GM18858 (cell line): ENCODE measurements at regions not wholly inside any gene's neighbourhood (a gene's known extent, or its start where the extent isn't known, plus 50 kb on each side); places are given as distances from the start of the nearest gene placed in this dataset.
"Not testable (repeated sequence)": the region's sequence is repeated elsewhere in the genome, so short reads cannot be mapped to it uniquely, and the experiment has no call there.

Experiments
- ATAC-seq: cut with Tn5 transposase; IDR thresholded peaks from one replicate; pipeline ENCODE4 v1.9.1; 2021; ENCODE audit not compliant: unreplicated experiment

DNA sequence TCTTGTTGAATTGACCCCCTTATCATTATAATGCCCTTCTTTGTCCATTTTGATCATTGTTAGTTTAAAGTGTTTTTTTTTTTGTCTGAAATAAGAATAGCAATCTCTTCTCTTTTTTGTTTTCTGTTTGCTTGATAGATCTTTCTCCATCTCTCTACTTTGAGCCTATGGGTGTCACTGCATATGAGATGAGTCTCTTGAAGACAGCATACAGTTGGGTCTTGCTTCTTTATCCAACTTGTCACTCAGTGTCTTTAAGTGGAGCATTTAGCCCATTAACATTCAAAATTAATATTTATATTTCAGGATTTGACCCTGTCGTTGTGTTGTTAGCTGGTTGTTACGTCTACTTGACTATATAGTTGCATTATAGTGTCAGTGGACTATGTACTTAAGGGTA lies 135.4 kb downstream of the HMHB1 start:
- ATAC-seq, result no peak

DNA sequence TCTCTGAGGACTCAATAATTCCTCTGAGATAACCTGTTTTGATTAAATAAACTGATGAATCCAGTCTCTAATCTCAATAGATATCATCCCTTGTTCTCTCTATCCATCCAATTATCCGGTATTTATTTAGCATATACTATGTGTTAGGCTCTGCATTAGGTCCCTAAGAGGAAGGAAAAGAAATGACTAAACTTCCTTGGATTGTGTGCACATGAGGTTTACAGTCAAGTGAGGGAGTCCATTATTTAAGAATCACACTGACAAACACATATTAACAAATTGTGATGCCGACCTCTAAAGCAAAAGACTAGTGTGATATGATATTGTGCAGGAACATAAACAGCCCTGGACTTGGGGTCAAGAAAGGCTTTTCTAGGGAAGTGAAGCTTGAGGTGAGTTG lies 140.8 kb downstream of the HMHB1 start:
- ATAC-seq, result no peak

DNA sequence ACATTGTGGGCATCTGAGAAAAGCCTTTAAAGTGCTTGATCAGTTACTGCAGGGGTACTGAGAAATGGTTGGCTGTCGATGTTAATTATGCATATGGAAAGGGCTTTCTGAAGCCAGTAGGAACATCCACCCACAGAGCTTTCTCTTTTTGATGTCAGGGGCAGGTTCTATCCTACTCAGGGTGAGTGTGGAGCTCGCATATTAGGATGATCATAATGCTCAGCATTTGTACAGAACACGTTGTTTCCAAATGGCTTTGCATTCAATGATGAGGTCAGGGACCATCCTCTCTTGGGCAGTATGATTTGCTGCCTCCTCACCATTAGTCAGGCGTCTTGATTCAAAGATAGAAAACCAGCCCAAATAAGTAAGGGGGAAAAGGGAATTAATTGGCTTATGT lies 141.9 kb downstream of the HMHB1 start:
- ATAC-seq, result no peak

DNA sequence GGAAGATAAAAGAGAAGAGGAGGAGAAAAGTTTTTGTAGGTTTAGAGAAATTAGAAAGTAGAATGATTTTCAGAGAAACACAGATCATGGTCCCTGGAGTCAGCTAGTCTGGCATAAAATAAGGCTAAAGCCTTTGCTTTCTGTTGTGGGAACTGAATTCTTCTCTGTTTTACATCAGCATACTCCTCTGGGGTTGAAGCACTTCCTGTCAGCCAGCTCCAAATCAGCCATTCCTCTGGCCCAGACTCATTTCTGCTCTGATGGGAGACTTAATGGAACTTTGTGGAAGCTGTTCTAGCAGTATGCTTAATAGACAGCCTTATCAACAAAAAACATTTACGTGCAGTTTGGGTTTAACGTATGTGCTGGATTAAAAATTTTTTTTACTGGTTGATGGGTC lies 143.2 kb downstream of the HMHB1 start:
- no peak for ATAC-seq

DNA sequence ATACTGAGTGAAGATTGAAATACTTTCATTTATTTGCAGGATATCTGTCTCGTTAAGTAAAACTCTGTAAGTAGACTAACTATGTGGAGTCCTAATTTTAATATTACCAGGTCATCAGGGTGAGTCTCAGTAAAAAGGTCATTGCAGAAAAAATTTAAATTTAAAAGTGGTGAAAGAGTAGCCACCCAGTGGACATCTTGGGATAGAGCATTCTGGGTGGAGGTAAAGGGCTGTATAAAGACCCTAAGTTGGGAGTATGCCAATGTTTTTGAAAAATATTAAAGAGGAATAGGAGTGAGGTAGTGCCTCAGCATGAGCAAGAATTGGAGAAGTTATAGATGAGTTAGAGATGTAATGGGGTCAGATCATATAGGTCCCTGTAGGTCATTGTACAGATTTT lies 145.5 kb downstream of the HMHB1 start:
- ATAC-seq, result no peak

DNA sequence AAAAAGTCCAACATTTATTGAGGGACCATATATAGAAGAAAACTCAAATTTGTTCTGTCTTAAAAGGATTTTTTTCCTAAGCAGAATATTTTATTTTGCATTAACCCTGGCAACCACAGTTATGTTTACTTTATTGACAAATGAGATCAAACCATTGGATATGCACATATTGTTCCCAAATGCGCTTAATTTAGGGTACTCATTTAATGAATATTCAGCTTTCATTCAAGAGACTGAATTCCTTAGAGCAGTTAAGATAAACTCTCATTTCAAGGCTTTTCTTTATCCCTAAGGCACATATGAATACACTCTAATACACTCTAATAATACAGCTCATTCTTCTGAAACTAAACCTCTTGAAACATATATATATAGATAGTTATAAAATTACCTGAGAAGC lies 150.2 kb downstream of the HMHB1 start:
- no peak for ATAC-seq

DNA sequence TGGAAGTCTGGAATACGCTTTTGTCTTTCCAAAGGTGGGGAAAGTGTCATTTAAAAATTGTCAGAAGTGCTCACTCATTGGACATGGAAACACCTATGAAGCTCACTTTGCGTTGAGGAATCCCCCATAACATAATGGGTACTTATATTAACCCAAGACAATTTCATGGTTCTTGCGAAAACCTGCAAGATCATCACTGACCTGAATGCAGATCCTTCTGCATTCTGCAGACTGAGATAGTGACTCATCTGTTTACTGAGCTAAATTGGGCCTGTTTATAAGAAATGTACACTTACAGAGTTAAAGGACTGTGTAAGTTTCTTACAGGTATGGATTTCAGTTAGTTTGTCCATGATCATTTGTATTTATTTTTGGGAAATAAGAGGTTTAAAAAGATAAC lies 153.0 kb downstream of the HMHB1 start:
- ATAC-seq, result no peak

DNA sequence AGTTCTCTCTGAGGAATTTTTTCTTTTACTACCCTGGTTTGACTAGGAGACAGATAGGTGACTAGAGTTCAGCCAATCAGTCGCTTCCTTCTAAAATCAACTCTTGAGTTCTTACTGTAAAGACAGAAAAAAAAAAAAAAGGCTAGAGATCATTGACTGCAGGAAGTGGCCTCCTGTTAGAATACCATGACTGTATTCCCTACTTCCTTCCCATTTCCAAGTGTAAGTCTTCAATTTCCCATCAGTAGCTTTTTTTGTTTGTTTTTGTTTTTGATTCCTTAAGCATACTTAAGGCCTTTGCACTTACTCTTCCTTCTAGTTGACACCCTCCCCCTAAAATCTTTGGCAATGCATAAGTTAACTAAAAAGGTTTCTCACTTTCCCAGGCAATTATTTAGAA lies 154.3 kb downstream of the HMHB1 start:
- no peak for ATAC-seq

DNA sequence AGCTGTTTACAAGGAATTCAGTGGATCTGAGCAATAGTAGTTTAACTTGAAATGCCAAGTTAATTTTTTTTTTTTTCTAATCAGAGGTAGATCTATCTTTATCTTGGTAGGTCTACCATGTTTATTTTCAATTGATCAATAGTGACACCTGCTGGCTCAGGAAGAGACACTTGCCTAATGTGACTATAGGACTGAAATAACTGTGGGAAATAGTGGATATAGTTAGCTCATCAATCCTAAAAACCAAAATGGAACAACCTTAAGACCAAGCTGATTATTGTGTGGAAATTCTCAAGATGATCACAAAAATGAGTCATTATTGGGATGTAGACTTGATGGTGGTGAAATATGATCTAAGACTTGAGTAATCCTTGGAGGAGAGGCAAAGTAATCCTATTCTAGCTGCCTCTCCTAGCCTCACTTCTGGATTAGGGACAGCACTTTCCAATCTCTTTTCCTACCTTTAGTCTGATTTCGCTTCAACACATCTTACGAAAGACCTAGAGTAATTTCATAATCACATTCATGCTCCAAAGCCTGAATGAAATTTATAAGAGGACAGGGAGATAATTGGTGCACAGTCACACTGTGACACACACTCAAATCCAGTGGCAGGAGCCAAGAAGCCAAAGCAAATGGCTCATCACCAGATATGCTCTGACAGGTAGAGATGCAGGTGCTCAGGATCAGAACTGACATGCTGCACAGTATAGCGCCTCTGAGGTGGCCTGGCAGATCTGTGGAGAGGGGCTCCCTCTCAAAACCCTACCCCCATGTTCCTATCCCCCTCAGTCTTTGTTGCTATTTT lies 156.3 kb downstream of the HMHB1 start:
- no peak for ATAC-seq

DNA sequence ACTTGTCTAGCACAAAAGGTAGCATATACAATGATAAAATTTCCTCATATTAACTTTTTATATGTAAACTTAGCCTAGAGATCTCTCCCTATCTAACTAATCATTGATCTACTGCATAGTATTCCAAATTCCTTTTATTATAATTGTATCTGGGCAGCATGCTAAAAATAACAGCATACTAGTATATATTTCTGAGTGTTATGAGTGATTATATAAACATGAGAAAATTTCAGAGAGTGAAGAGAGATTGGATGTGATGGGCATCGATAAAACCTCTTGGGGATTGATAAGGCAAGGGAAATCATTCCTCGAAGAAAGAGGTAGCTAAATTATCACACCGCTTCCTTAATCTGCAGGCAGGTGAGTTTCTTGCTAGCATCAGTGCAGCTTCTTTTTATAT lies 158.2 kb downstream of the HMHB1 start:
- ATAC-seq, result no peak

DNA sequence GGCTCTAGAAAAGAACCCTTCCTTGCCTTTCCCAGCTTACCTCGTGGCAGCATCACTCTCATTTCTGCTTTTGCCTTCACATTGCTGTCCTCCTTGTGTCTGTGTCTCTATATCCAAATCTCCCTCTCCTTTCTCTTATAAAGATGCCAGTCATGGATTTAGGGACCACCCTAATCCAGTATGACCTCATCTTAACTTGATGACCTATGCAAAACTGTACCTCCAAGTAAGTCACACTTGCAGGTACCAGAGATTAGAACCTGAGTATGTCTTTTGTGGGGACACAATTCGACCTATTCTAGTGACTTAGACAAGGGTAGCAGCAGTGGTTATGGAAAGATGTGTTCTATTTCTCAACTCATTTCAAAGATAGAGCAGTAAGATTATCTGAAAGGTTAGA lies 160.1 kb downstream of the HMHB1 start:
- ATAC-seq, result no peak

DNA sequence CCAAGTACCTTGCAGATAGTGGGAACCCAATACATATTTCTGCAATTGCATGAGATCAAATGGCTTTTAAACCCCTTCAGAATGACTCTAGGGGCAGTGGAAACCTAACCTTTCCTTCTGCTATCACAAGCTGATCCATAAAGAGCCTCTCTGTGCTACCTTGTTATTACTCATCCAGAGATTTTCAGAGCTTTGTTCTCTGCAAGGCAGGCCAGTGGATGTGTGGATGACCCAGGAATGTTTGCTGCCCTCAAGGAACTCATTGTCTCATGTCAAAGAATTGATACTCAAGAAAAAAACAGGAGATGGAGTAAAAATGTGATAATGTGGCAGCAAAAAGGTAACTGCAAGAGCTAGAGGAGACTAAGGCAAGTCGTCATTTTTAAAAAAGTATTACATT lies 164.1 kb downstream of the HMHB1 start:
- ATAC-seq, result no peak

DNA sequence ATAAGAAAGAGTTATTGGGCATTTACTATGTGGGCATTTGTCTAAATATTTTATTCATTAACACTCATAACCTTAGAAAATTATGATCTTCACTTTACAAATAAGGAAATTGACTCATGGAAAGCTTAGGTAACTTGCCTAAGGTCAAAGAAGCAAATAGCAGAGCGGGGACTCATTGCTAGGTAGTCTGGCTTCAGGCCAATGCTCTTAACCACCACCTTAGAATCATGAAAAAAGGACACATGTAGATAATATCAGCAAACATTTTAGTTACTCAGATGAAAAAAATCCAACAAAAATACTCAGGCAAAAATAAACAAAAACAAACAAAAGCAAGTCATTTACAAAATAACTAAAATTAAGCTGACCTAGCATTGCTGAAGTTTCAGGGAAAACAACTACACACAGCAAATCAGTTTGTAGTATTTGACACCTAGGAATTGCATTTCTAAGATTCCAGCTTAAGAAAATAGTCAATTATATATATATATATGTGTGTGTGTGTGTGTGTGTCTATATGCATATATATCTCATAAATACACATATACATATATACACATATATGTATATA lies 166.0 kb downstream of the HMHB1 start:
- ATAC-seq, result no peak

DNA sequence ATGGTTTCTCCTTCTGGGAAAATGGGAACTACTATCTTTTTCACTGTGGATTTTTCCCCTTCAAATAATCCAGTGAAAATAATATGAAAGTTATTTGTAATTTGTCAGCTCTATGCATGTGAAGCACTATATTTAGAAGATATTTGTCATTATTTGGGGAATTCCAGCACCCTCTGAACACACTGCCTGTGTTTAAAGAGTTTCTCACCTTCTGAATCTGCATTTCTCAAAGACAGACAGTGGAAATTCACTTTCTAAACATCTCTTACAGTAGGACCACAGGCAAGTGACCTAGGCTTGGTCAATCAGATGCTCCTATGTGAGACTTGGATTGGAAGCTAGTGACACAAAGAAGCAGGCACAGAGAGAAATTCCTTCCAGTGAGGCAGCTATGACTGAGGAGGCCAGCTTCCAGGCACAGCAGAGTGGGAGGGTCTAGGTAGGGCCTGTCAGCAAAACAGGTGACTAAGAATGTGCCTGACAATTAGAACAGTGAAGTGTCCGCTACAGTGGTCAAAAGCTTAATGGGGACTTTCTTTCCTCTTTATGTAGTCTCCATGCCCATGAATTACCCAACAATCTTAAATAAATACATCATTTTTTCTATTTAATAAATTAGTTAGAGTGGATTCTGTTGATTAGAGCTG lies 167.2 kb downstream of the HMHB1 start:
- no peak for ATAC-seq

DNA sequence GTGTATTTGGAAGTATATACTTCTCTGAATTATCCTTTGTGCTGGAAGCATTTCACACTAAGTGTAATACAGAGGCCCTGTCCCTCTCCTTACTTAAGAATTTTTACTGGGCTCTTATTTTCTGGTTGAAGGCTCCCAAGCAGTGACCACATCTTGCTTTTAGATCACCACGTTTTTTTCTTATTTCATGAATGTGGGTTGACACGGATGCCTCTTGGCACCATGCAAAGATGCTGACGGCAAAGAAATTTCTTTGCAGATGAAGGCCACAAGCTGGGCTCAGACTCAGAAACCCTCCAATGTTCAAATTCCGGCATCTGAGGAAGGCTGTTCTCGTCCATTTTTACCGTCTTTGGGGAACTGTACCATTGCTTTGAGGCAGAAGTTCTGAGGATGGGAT lies 168.5 kb downstream of the HMHB1 start:
- no peak for ATAC-seq

DNA sequence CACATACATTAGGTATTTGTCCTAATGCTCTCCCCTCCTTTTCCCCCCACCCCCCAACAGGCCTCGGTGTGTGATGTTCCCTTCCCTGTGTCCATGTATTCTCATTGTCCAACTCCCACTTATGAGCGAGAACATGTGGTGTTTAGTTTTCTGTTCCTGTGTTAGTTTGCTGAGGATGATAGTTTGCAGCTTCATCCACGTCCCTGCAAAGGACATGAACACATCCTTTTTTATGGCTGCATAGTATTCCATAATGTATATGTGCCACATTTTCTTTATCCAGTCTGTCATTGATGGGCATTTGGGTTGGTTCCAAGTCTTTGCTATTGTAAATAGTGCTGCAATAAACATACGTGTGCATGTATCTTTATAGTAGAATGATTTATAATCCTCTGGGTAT lies 171.0 kb downstream of the HMHB1 start:
- not testable (repeated sequence) for ATAC-seq

DNA sequence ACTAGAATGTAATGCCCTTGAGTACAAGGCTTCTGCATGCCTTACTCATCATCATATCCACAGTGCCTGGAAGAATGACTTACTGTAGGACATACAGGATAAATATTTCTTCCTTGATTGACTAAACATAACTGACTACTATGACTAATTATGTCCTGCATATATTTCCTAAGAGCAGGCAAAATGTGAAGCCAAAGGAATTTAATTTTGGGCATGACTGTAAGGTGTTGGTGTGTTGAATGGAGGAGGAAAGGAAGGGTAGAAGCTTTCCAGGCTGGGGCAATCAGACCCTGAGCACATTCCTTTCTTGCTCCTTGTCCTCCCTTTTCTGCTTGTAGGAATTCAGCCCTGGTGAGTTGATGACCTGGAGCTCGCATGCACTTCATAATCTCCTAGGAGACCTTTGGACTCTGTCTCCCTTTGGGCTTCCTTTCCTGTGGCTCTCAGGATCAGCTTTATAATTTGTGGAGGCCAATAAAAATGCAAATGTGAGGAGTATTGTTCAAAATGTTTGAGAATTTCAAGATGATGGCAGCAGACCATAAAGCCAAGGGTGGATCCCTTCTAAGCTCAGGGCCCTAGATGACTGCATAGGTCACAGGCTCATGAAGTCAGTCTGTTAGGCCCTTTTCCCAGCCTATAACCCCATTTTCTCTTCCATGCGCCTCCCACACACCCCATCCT lies 174.0 kb downstream of the HMHB1 start:
- ATAC-seq, result no peak

DNA sequence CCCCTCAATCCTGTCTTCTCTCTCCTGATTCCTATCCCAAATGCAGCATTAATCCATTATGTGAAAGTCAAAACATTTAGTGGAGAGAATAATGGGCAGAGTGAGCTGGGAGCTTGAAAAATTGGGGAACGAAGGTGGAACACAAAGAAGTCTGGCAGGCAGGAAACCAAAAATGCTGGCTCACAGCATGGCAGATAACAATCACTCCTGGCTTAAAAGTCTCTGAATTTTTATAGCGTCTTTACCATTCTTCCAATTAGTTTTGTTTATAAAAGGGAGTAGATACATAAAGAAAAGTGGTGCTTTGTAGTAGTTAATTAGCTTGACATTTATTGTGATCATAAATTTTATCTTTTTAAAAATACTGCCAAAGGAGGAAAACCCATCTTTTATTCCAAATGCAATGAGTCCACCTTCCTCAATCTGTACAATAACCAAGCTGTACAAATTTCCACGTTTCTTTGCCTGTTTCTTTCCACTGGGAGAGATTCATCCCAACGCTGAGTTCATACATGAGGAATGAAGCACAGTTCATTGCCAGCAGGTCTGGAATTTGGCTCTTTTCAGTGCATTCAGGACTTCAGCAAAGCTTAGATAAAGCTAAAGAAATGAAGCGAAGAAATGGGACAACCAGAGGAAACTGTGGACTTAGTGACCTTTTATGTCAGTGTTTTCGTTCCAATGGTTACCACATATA lies 174.7 kb downstream of the HMHB1 start:
- ATAC-seq, result no peak

DNA sequence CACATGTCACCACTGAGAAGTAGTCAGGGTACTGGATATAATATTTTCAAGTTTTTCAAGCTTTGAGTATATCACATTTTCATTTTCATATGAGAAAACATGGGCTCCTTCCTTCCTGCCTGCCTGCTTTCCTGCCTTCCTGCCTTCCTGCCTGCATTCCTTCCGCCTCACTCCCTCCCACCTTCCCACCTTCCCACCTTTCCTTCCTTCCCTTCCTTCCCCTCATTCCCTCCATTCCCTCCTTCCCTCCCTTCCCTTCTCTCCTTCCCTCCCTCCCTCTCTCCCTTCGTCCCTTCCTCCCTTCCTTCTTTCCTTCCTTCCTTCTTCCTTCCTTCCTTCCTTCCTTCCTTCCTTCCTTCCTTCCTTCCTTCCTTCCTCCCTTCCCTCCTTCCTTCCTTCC lies 175.3 kb downstream of the HMHB1 start:
- ATAC-seq, result no peak

DNA sequence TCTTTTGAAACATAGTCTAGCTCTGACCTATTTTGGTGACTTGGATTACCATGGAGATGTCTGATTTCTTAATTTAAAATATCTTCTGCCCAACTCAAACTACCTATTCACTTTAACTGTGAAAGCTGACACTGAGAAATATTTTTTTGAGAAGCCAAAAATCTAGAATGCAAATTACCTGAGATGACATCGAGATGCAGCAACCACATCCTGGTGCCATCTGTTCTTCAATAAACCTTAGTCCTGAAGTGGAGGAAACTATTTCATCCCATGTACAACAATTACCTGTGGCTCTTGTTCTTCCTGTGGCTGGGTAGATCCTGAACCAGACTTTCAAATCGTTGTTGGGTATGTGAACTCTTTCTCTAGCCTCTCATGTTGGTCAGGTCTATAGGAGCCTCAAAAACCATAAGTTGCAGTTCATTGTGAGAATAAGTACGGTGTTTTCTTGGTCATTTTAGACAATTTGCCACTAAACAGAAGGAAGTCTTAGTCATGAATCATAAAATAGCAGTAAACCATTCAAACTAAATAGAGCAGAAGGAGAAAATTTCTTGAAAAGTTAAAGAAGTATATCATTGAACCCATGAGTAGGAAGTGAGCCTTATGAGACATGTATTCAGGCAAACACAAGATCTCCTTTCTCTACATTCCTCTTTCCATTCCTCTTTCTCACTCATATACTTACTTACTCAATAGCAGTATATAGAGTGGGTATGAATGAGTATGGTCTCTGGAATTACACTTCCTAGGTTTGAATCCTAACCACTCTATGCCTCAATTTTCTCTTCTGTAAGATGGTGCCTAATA lies 176.0 kb downstream of the HMHB1 start:
- ATAC-seq, result no peak
